Neural cell (in vitro differentiated cells): ENCODE measurements at regions not wholly inside any gene's neighbourhood (a gene's known extent, or its start where the extent isn't known, plus 50 kb on each side); places are given as distances from the start of the nearest gene placed in this dataset.

Source experiments
- H2AFZ ChIP-seq: fragments of 200-600, 300-800 bp; sonication (generic), shearing (Covaris generic); 2 replicates; pipeline ENCODE4 v1.6.0; 2014; ENCODE audit warnings: low read depth, mild to moderate bottlenecking, antibody characterized with exemption, low read length, moderate library complexity
- H3F3A ChIP-seq: fragments of 200-600 bp; shearing (Covaris generic); 2 replicates; pipeline ENCODE4 v1.6.1; 2016; ENCODE audit warnings: mild to moderate bottlenecking, moderate library complexity, mixed read lengths, antibody characterized with exemption, low read length; ENCODE audit not compliant: insufficient read depth, poor library complexity, severe bottlenecking
- H3K27ac ChIP-seq: fragments of 200-600, 300-800 bp; sonication (generic), shearing (Covaris generic); 2 replicates; pipeline ENCODE4 v1.5.1; 2014; ENCODE audit warnings: mild to moderate bottlenecking, low read length, moderate library complexity
- H3K27me3 ChIP-seq: fragments of 300-800, 200-600 bp; sonication (generic), shearing (Covaris generic); 2 replicates; pipeline ENCODE4 v1.6.0; 2014; ENCODE audit warnings: mild to moderate bottlenecking, low read depth, low read length, moderate library complexity; ENCODE audit not compliant: insufficient read depth
- H3K36me3 ChIP-seq: fragments of 300-800, 200-600 bp; sonication (generic), shearing (Covaris generic); 2 replicates; pipeline ENCODE4 v1.5.1; 2014; ENCODE audit warnings: mild to moderate bottlenecking, antibody characterized with exemption, low read length, moderate library complexity; ENCODE audit not compliant: insufficient read depth
- H3K4me2 ChIP-seq: fragments of 300-800, 200-600 bp; sonication (generic), shearing (Covaris generic); 2 replicates; pipeline ENCODE4 v1.6.0; 2014; ENCODE audit warnings: mild to moderate bottlenecking, low read length
- H3K4me3 ChIP-seq: fragments of 300-800, 200-600 bp; sonication (generic), shearing (Covaris generic); 2 replicates; pipeline ENCODE4 v1.5.1; 2014; ENCODE audit warnings: mild to moderate bottlenecking, low read length, moderate library complexity
- H3K79me2 ChIP-seq: fragments of 200-600 bp; shearing (Covaris generic); replicated peaks from 2 replicates; pipeline ENCODE4 v1.6.0; 2014; ENCODE audit warnings: mild to moderate bottlenecking, low read length, moderate library complexity; ENCODE audit not compliant: insufficient read depth
- H3K9ac ChIP-seq: fragments of 300-800, 200-600 bp; sonication (generic), shearing (Covaris generic); 2 replicates; pipeline ENCODE4 v1.6.1; 2016; ENCODE audit warnings: mild to moderate bottlenecking, low read length, mixed read lengths
- H3K9me2 ChIP-seq: fragments of 200-600 bp; shearing (Covaris generic); 2 replicates; pipeline ENCODE4 v1.6.1; 2016; ENCODE audit warnings: mild to moderate bottlenecking, low read length, mixed read lengths; ENCODE audit not compliant: insufficient read depth
- H3K9me3 ChIP-seq: fragments of 200-600, 300-800 bp; sonication (generic), shearing (Covaris generic); 2 replicates; pipeline ENCODE4 v1.6.1; 2016; ENCODE audit warnings: mild to moderate bottlenecking, mixed run types, low read length, moderate library complexity, mixed read lengths
- H4K20me1 ChIP-seq: fragments of 200-600 bp; shearing (Covaris generic); 2 replicates; pipeline ENCODE4 v1.6.1; 2016; ENCODE audit warnings: mild to moderate bottlenecking, mixed run types; ENCODE audit not compliant: insufficient read depth
- CTCF ChIP-seq: fragments of 450-650 bp; IDR thresholded peaks from 2 replicates; pipeline ENCODE4 v1.5.1; 2014; ENCODE audit warnings: antibody characterized with exemption, mild to moderate bottlenecking, moderate library complexity; ENCODE audit not compliant: poor library complexity, severe bottlenecking
- EP300 ChIP-seq: fragments of 450-650 bp; conservative IDR thresholded peaks from 2 replicates; pipeline ENCODE4 v1.6.1; 2014; ENCODE audit warnings: antibody characterized with exemption, mild to moderate bottlenecking, moderate library complexity; ENCODE audit not compliant: poor library complexity, severe bottlenecking
- EZH2 ChIP-seq: fragments of 200-600, 300-800 bp; shearing (Covaris generic), sonication (generic); IDR thresholded peaks from 2 replicates; pipeline ENCODE4 v1.6.1; 2014; ENCODE audit warnings: antibody characterized with exemption, low read length, borderline replicate concordance, mild to moderate bottlenecking; ENCODE audit not compliant: insufficient read depth, poor library complexity, severe bottlenecking
- MXI1 ChIP-seq: fragments of 450-650 bp; conservative IDR thresholded peaks from 2 replicates; pipeline ENCODE4 v1.6.1; 2014; ENCODE audit warnings: antibody characterized with exemption, mild to moderate bottlenecking; ENCODE audit not compliant: poor library complexity, severe bottlenecking
- POLR2AphosphoS5 ChIP-seq: IDR thresholded peaks from 2 replicates; pipeline ENCODE4 v1.6.1; 2012
- RAD21 ChIP-seq: fragments of 450-650 bp; conservative IDR thresholded peaks from 2 replicates; pipeline ENCODE4 v1.6.1; 2014; ENCODE audit warnings: antibody characterized with exemption, mild to moderate bottlenecking, moderate library complexity
- REST ChIP-seq: IDR thresholded peaks from 2 replicates; pipeline ENCODE4 v1.6.1; 2012; ENCODE audit warnings: borderline replicate concordance
- SMC3 ChIP-seq: fragments of 450-650 bp; conservative IDR thresholded peaks from 2 replicates; pipeline ENCODE4 v1.6.1; 2014; ENCODE audit warnings: antibody characterized with exemption, mild to moderate bottlenecking, moderate library complexity; ENCODE audit not compliant: poor library complexity
- TAF1 ChIP-seq: IDR thresholded peaks from 2 replicates; pipeline ENCODE4 v1.6.1; 2012; ENCODE audit warnings: low read depth

GRCh38 chr6:100959280-100959679 is 78.2 kb upstream of the ASCC3 start:
- no peak for TF ChIP-seq REST
- no peak for TF ChIP-seq SMC3
- TF ChIP-seq EP300 = no peak

GRCh38 chr6:100962466-100962865 is 81.3 kb upstream of the ASCC3 start:
- Histone ChIP-seq H3K9ac (no peak overlapping the region), H3K79me2 (no peaks in the 10 kb centered on the region), H3K9me3 (no peaks in the 10 kb centered on the region), H3K27ac (no peak overlapping the region), H3K4me2 (no peak overlapping the region), H4K20me1 (no peaks in the 10 kb centered on the region), H3K27me3 (no peaks in the 10 kb centered on the region), H3K4me3 (no peak overlapping the region), H3K36me3 (no peaks in the 10 kb centered on the region), H3K9me2 (no peaks in the 10 kb centered on the region), H2AFZ (no peak overlapping the region), H3F3A (no peaks in the 10 kb centered on the region)
- TF ChIP-seq SMC3 = no peak
- TF ChIP-seq EP300 = no peak
- no peak for TF ChIP-seq CTCF
- no peak for TF ChIP-seq RAD21
- TF ChIP-seq POLR2AphosphoS5 = no peak
- no peak for TF ChIP-seq TAF1
- TF ChIP-seq REST = no peak
- TF ChIP-seq MXI1 = no peak
- no peak for TF ChIP-seq EZH2

More at GRCh38 chr6:100959280-100959679, 78.2 kb upstream of the ASCC3 start:
- no peak overlapping the region for H3K4me2 ChIP-seq
- H3K4me3 ChIP-seq = no peak overlapping the region
- H3K9me2 ChIP-seq = no peaks in the 10 kb centered on the region
- no peaks in the 10 kb centered on the region for H3K9me3 ChIP-seq
- H3K79me2 ChIP-seq = no peaks in the 10 kb centered on the region
- no peak overlapping the region for H3K9ac ChIP-seq
- H3K36me3 ChIP-seq = no peaks in the 10 kb centered on the region
- no peak overlapping the region for H2AFZ ChIP-seq
- H4K20me1 ChIP-seq = no peaks in the 10 kb centered on the region
- H3K27ac ChIP-seq = no peak overlapping the region
- H3F3A ChIP-seq = no peaks in the 10 kb centered on the region
- H3K27me3 ChIP-seq = no peaks in the 10 kb centered on the region
